Upper lobe of left lung (tissue), 4 donors: ENCODE measurements at regions not wholly inside any gene's neighbourhood (a gene's known extent, or its start where the extent isn't known, plus 50 kb on each side); places are given as distances from the start of the nearest gene placed in this dataset.

ENCODE experiments used
- EP300 ChIP-seq, 4 donors: sonication (generic); formaldehyde crosslinking; IDR thresholded peaks; one replicate each; pipeline ENCODE4 v1.5.1; 2017; ENCODE audit warnings: antibody characterized with exemption in 4 of 4, control low read depth in 2 of 4
- POLR2A ChIP-seq, 4 donors: fragments of 450-650 bp; IDR thresholded peaks; one replicate each; pipeline ENCODE4 v1.5.1; 2016 to 2017; ENCODE audit warnings: antibody characterized with exemption in 4 of 4, mild to moderate bottlenecking in 2 of 4
- POLR2AphosphoS5 ChIP-seq, 2 donors: sonication (generic); formaldehyde crosslinking; IDR thresholded peaks; one replicate each; pipeline ENCODE4 v1.5.1; 2017; ENCODE audit warnings: antibody characterized with exemption in 2 of 2
- TF ChIP-seq, protein P1 (sequence below), 6 experiments: fragments of 450-650 bp in 4 of 6; fragments of 200-600 bp in 2 of 6; sonication (generic) in 2 of 6; IDR thresholded peaks; one replicate each; pipeline ENCODE4 v1.5.1; 2016 to 2019; ENCODE audit warnings: antibody characterized with exemption in 6 of 6

- no peak for TF ChIP-seq POLR2A (IDR thresholded peaks at IDR 0.05)
- TF ChIP-seq, protein P1, sequence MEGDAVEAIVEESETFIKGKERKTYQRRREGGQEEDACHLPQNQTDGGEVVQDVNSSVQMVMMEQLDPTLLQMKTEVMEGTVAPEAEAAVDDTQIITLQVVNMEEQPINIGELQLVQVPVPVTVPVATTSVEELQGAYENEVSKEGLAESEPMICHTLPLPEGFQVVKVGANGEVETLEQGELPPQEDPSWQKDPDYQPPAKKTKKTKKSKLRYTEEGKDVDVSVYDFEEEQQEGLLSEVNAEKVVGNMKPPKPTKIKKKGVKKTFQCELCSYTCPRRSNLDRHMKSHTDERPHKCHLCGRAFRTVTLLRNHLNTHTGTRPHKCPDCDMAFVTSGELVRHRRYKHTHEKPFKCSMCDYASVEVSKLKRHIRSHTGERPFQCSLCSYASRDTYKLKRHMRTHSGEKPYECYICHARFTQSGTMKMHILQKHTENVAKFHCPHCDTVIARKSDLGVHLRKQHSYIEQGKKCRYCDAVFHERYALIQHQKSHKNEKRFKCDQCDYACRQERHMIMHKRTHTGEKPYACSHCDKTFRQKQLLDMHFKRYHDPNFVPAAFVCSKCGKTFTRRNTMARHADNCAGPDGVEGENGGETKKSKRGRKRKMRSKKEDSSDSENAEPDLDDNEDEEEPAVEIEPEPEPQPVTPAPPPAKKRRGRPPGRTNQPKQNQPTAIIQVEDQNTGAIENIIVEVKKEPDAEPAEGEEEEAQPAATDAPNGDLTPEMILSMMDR (IDR thresholded peaks at IDR 0.05) = no peak
- TF ChIP-seq POLR2AphosphoS5 (IDR thresholded peaks at IDR 0.05) = no peak
- no peak for TF ChIP-seq EP300 (IDR thresholded peaks at IDR 0.05)
These were observed 237.8 kb upstream of the PMEPA1 start for GRCh38 chr20:57947421-57948179.
